Smooth muscle cell (in vitro differentiated cells): ENCODE measurements at regions not wholly inside any gene's neighbourhood (a gene's known extent, or its start where the extent isn't known, plus 50 kb on each side); places are given as distances from the start of the nearest gene placed in this dataset.

ENCODE experiments used
- DNase-seq: peaks from one replicate; lab custom pipeline; 2025; ENCODE audit not compliant: unreplicated experiment; lab: John Stamatoyannopoulos, UW
- H2AFZ ChIP-seq: fragments of 200-600 bp; sonication (generic); 2 replicates; pipeline ENCODE4 v1.6.0; 2016; ENCODE audit warnings: antibody characterized with exemption, low read depth, mild to moderate bottlenecking
- H3F3A ChIP-seq: fragments of 200-600 bp; sonication (generic); 2 replicates; pipeline ENCODE4 v1.6.0; 2017; ENCODE audit warnings: antibody characterized with exemption, low read depth
- H3K27ac ChIP-seq: fragments of 200-600 bp; sonication (generic); 2 replicates; pipeline ENCODE4 v1.5.1; 2016; ENCODE audit warnings: low read depth, mild to moderate bottlenecking
- H3K27me3 ChIP-seq: fragments of 200-600 bp; sonication (generic); 2 replicates; pipeline ENCODE4 v1.6.1; 2016; ENCODE audit warnings: low read depth, mild to moderate bottlenecking
- H3K36me3 ChIP-seq: fragments of 200-600 bp; sonication (generic); 2 replicates; pipeline ENCODE4 v1.5.1; 2016; ENCODE audit warnings: low read depth
- H3K4me1 ChIP-seq: fragments of 200-600 bp; sonication (generic); 2 replicates; pipeline ENCODE4 v1.5.1; 2016; ENCODE audit warnings: low read depth
- H3K4me2 ChIP-seq: fragments of 200-600 bp; sonication (generic); 2 replicates; pipeline ENCODE4 v1.6.0; 2016; ENCODE audit warnings: mild to moderate bottlenecking
- H3K4me3 ChIP-seq: fragments of 200-600 bp; sonication (generic); 2 replicates; pipeline ENCODE4 v1.5.1; 2016; ENCODE audit warnings: mild to moderate bottlenecking
- H3K79me2 ChIP-seq: fragments of 200-600 bp; sonication (generic); 2 replicates; pipeline ENCODE4 v1.6.0; 2016; ENCODE audit warnings: low read depth, mild to moderate bottlenecking
- H3K9ac ChIP-seq: fragments of 200-600 bp; sonication (generic); 2 replicates; pipeline ENCODE4 v1.6.0; 2016; ENCODE audit warnings: low read depth
- H3K9me3 ChIP-seq: fragments of 200-600 bp; sonication (generic); replicated peaks from 2 replicates; pipeline ENCODE4 v1.5.1; 2016; ENCODE audit warnings: low read depth
- H4K20me1 ChIP-seq: fragments of 200-600 bp; sonication (generic); 2 replicates; pipeline ENCODE4 v1.6.0; 2016; ENCODE audit warnings: low read depth
- WGBS: methylation state at CpG from one replicate; pipeline ENCODE4 v1.1.7; 2016; ENCODE audit warnings: low lambda C conversion rate; 5-methylcytosine and 5-hydroxymethylcytosine counted together
- TF ChIP-seq, protein P1 (sequence below): fragments of 200-600 bp; sonication (generic); IDR thresholded peaks from 2 replicates; pipeline ENCODE4 v1.5.1; 2017; ENCODE audit warnings: borderline replicate concordance, mild to moderate bottlenecking, antibody characterized with exemption; ENCODE audit not compliant: insufficient read depth, poor library complexity, severe bottlenecking

DNA sequence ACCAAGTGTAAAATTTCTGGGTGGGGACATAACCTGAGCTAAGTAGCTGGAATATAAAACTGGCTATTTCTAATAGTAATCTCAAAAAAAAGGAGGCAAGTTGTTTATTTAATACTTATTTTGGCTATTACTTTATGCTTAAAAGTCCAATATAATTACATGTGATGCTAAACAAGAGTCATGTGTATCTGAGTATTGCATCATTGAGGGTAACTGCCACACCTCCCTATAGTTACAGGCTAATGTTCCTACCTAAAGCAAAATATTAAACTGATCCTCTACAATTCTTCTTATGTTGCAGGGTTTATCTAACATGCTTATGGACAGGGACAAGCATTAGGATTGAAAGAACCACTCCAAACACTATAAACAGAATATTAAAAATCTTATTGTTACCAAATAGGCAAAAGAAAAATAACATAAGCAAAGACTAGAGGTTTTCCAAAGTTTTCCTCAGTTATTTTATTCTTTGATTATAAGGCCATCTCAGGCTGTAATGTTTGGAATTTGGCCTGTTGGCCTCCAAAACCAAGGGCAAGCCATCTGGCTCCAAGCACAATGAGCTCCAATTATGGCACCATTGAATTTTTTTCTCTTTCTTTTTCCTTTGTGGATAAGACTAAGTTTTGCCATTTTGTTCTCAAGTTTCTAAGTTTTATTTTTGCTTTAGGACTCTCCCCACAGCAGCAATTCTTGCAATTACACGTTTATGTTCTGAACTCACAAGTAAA lies 75.8 kb upstream of the ABI3BP start:
- Histone ChIP-seq H3K27me3 (no peaks in the 10 kb centered on the region), H3F3A (peaks cover 4% of the 10 kb centered on the region), H3K36me3 (no peaks in the 10 kb centered on the region), H3K4me2 (no peak overlapping the region), H3K4me1 (peaks cover 8% of the 10 kb centered on the region), H2AFZ (peak overlapping the region; percentile 42), H3K79me2 (no peaks in the 10 kb centered on the region), H3K9me3 (no peaks in the 10 kb centered on the region), H3K4me3 (no peak overlapping the region), H4K20me1 (no peaks in the 10 kb centered on the region), H3K9ac (no peak overlapping the region), H3K27ac (no peak overlapping the region)
- TF ChIP-seq, protein P1, sequence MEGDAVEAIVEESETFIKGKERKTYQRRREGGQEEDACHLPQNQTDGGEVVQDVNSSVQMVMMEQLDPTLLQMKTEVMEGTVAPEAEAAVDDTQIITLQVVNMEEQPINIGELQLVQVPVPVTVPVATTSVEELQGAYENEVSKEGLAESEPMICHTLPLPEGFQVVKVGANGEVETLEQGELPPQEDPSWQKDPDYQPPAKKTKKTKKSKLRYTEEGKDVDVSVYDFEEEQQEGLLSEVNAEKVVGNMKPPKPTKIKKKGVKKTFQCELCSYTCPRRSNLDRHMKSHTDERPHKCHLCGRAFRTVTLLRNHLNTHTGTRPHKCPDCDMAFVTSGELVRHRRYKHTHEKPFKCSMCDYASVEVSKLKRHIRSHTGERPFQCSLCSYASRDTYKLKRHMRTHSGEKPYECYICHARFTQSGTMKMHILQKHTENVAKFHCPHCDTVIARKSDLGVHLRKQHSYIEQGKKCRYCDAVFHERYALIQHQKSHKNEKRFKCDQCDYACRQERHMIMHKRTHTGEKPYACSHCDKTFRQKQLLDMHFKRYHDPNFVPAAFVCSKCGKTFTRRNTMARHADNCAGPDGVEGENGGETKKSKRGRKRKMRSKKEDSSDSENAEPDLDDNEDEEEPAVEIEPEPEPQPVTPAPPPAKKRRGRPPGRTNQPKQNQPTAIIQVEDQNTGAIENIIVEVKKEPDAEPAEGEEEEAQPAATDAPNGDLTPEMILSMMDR: no peak
- 94% methylated on average over 1 of the region's 1 CpG for WGBS
- DNase-seq: no peak

DNA sequence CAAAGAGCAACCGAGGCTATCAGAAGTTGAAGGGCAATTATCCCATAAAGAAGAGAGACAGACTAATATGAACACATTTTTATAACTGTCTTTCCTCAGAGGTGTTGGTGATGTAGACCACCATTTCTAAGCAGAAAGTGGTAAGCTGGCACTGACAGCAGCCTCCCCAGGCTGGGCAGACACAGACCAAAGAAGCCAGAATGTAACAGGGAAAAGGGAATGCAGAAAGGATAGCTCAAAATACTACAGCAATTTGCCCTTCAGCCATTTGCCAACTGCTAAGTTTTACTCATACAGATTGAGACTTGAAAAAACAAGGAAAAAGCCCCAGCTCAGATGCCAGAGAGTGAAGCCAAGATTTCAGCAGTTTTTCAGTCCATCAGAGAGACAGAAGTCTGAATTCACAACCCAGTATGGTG lies 73.5 kb upstream of the ABI3BP start:
- H3K9ac ChIP-seq: peak overlapping the region; percentile 1
- TF ChIP-seq, protein P1: no peak
- H3K27me3 ChIP-seq: no peaks in the 10 kb centered on the region
- no peak for DNase-seq
- 28% methylated on average over 1 of the region's 1 CpG for WGBS
- no peaks in the 10 kb centered on the region for H3K79me2 ChIP-seq
- H2AFZ ChIP-seq: peak overlapping the region; percentile 92
- H3F3A ChIP-seq: peaks cover 4% of the 10 kb centered on the region
- H3K9me3 ChIP-seq: no peaks in the 10 kb centered on the region
- peak overlapping the region; percentile 80 for H3K27ac ChIP-seq
- no peaks in the 10 kb centered on the region for H3K36me3 ChIP-seq
- no peaks in the 10 kb centered on the region for H4K20me1 ChIP-seq
- no peak overlapping the region for H3K4me3 ChIP-seq
- H3K4me1 ChIP-seq: peaks cover 11% of the 10 kb centered on the region
- H3K4me2 ChIP-seq: peak overlapping the region; percentile 71

DNA sequence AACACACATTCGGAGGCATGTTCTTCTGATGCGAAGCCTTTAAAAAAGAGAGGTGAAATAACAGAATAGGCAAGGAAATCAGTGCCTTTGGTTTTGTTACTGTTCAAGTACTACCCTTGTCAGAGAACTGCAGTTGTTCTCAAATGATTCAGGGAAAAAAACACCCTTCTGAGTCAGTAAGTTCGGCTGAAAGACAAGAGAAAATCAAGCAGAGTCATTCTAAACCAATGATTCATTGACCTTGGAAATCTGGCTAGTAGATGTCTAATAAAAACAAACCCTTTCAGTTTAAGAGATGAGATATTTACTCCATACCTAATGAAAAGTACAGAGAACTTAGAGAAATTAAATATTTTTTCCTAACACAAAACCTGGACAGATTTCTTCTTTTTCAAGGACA lies 72.7 kb upstream of the ABI3BP start:
- peak overlapping the region; percentile 71 for H3K4me2 ChIP-seq
- peaks cover 4% of the 10 kb centered on the region for H3F3A ChIP-seq
- DNase-seq: no peak
- H3K79me2 ChIP-seq: no peaks in the 10 kb centered on the region
- 64% methylated on average over 3 of the region's 3 CpGs for WGBS
- H3K4me3 ChIP-seq: no peak overlapping the region
- peaks cover 11% of the 10 kb centered on the region for H3K4me1 ChIP-seq
- H3K9ac ChIP-seq: peak overlapping the region; percentile 40
- H4K20me1 ChIP-seq: no peaks in the 10 kb centered on the region
- peak overlapping the region; percentile 92 for H2AFZ ChIP-seq
- H3K27ac ChIP-seq: peak overlapping the region; percentile 80
- H3K9me3 ChIP-seq: no peaks in the 10 kb centered on the region
- no peaks in the 10 kb centered on the region for H3K36me3 ChIP-seq
- TF ChIP-seq, protein P1: no peak
- H3K27me3 ChIP-seq: no peaks in the 10 kb centered on the region

DNA sequence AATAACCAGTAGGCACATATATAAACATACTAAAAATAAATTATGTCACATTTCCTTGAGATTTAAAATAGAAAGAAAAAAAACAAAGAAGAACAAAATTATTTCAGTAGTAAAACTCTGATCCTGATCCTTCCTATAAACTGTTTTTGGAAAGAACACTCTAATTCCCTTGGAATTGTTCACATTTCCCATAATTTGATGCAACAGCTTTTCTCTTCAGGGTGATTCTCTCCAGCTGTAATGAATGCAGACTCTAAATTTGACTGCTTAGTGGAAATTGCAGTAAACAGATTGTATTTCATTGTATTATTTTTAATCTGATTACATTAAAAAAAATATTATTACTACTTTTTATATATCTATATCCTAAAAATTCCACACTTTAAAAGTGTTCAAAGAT lies 70.2 kb upstream of the ABI3BP start:
- Histone ChIP-seq H4K20me1 (no peaks in the 10 kb centered on the region), H3K4me2 (no peak overlapping the region), H3K4me3 (no peak overlapping the region), H2AFZ (no peak overlapping the region), H3K36me3 (no peaks in the 10 kb centered on the region), H3K4me1 (peaks cover 11% of the 10 kb centered on the region), H3K9ac (no peak overlapping the region), H3K27me3 (no peaks in the 10 kb centered on the region), H3K9me3 (peaks cover 6% of the 10 kb centered on the region), H3K27ac (no peak overlapping the region), H3K79me2 (no peaks in the 10 kb centered on the region), H3F3A (peaks cover 4% of the 10 kb centered on the region)
- TF ChIP-seq, protein P1: no peak
- DNase-seq: no peak
